ENCODE measurements at regions not wholly inside any gene's neighbourhood (a gene's known extent, or its start where the extent isn't known, plus 50 kb on each side); places are given as distances from the start of the nearest gene placed in this dataset.

DNA sequence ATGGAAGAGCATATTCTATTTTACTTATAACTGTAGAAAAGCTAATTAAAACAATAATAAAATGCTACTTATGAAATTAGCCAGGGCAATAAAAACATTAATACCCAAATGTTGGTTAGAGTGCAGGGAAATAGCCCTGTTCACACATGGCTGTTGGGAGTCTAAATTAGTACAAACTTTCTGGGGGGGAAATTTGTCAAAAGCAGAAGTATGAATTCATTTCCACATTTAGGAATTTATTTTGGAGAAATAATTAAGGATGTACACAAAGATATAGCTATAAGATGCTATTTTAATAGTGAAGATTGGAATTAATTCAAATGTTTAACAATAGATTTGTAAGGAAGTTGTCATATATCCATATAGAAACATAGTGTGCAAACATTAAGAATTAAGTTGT, 190.5 kb downstream of the SEC61B start:
- TF ChIP-seq, protein P1, sequence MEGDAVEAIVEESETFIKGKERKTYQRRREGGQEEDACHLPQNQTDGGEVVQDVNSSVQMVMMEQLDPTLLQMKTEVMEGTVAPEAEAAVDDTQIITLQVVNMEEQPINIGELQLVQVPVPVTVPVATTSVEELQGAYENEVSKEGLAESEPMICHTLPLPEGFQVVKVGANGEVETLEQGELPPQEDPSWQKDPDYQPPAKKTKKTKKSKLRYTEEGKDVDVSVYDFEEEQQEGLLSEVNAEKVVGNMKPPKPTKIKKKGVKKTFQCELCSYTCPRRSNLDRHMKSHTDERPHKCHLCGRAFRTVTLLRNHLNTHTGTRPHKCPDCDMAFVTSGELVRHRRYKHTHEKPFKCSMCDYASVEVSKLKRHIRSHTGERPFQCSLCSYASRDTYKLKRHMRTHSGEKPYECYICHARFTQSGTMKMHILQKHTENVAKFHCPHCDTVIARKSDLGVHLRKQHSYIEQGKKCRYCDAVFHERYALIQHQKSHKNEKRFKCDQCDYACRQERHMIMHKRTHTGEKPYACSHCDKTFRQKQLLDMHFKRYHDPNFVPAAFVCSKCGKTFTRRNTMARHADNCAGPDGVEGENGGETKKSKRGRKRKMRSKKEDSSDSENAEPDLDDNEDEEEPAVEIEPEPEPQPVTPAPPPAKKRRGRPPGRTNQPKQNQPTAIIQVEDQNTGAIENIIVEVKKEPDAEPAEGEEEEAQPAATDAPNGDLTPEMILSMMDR (IDR thresholded peaks at IDR 0.05; ENCODE audit: insufficient read depth, low read length), result no peak
- TF ChIP-seq, protein P2, sequence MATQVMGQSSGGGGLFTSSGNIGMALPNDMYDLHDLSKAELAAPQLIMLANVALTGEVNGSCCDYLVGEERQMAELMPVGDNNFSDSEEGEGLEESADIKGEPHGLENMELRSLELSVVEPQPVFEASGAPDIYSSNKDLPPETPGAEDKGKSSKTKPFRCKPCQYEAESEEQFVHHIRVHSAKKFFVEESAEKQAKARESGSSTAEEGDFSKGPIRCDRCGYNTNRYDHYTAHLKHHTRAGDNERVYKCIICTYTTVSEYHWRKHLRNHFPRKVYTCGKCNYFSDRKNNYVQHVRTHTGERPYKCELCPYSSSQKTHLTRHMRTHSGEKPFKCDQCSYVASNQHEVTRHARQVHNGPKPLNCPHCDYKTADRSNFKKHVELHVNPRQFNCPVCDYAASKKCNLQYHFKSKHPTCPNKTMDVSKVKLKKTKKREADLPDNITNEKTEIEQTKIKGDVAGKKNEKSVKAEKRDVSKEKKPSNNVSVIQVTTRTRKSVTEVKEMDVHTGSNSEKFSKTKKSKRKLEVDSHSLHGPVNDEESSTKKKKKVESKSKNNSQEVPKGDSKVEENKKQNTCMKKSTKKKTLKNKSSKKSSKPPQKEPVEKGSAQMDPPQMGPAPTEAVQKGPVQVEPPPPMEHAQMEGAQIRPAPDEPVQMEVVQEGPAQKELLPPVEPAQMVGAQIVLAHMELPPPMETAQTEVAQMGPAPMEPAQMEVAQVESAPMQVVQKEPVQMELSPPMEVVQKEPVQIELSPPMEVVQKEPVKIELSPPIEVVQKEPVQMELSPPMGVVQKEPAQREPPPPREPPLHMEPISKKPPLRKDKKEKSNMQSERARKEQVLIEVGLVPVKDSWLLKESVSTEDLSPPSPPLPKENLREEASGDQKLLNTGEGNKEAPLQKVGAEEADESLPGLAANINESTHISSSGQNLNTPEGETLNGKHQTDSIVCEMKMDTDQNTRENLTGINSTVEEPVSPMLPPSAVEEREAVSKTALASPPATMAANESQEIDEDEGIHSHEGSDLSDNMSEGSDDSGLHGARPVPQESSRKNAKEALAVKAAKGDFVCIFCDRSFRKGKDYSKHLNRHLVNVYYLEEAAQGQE (IDR thresholded peaks at IDR 0.05; ENCODE audit: insufficient replicate concordance, low read depth), result no peak
- TF ChIP-seq POLR2AphosphoS5 (IDR thresholded peaks at IDR 0.05; ENCODE audit: low read depth) (no peak), GABPA (IDR thresholded peaks at IDR 0.05; ENCODE audit: low read depth) (no peak)

Measured in HL-60 (cell line).